Prostate gland (tissue), 2 donors: ENCODE measurements at regions not wholly inside any gene's neighbourhood (a gene's known extent, or its start where the extent isn't known, plus 50 kb on each side); places are given as distances from the start of the nearest gene placed in this dataset.
"Not testable (repeated sequence)": the region's sequence is repeated elsewhere in the genome, so short reads cannot be mapped to it uniquely, and the experiment has no call there.

ENCODE experiments used
- POLR2A ChIP-seq: fragments of 450-650 bp; IDR thresholded peaks from one replicate; pipeline ENCODE4 v1.6.1; 2016; ENCODE audit warnings: antibody characterized with exemption, mild to moderate bottlenecking
- TF ChIP-seq, protein P1 (sequence below), 4 experiments: fragments of 200-600 bp in 2 of 4; fragments of 450-650 bp in 2 of 4; sonication (generic) in 2 of 4; IDR thresholded peaks; 1 replicate in 3 of 4; 2 replicates in 1 of 4; pipeline ENCODE4 v1.5.1; 2016 to 2019; ENCODE audit warnings: antibody characterized with exemption in 4 of 4, mild to moderate bottlenecking in 2 of 4, moderate library complexity in 2 of 4

- TF ChIP-seq, protein P1, sequence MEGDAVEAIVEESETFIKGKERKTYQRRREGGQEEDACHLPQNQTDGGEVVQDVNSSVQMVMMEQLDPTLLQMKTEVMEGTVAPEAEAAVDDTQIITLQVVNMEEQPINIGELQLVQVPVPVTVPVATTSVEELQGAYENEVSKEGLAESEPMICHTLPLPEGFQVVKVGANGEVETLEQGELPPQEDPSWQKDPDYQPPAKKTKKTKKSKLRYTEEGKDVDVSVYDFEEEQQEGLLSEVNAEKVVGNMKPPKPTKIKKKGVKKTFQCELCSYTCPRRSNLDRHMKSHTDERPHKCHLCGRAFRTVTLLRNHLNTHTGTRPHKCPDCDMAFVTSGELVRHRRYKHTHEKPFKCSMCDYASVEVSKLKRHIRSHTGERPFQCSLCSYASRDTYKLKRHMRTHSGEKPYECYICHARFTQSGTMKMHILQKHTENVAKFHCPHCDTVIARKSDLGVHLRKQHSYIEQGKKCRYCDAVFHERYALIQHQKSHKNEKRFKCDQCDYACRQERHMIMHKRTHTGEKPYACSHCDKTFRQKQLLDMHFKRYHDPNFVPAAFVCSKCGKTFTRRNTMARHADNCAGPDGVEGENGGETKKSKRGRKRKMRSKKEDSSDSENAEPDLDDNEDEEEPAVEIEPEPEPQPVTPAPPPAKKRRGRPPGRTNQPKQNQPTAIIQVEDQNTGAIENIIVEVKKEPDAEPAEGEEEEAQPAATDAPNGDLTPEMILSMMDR (IDR thresholded peaks at IDR 0.05) = not testable (repeated sequence)
- TF ChIP-seq POLR2A = not testable (repeated sequence)
These were observed 100.3 kb downstream of the TMEM167A start for GRCh38 chr5:82976887-82977286.
